Activated naive CD4-positive, alpha-beta T cell treated with anti-CD3 and anti-CD28 coated beads, Interleukin-2, amount 10 ng/mL, durations not matched to agents 7 days and 5 days (primary cell): ENCODE measurements at regions not wholly inside any gene's neighbourhood (a gene's known extent, or its start where the extent isn't known, plus 50 kb on each side); places are given as distances from the start of the nearest gene placed in this dataset.
"Not testable (repeated sequence)": the region's sequence is repeated elsewhere in the genome, so short reads cannot be mapped to it uniquely, and the experiment has no call there.

Experiments used
- CTCF ChIA-PET: fragments of 350-600 bp; sonication (Branson Sonifier 250); formaldehyde crosslinking; loops from one replicate; lab custom pipeline; 2021; ENCODE audit warnings: antibody characterized with exemption; lab: Charles Lee
- DNase-seq: peaks from one replicate; pipeline ENCODE4 v3.0.0-alpha.2; 2020
- H3K27ac Mint-ChIP-seq: one replicate; pipeline ENCODE4 v1.8.0; 2021; ENCODE audit warnings: mild to moderate bottlenecking, moderate library complexity, mixed read lengths
- H3K27me3 Mint-ChIP-seq: one replicate; pipeline ENCODE4 v1.8.0; 2021; ENCODE audit warnings: mild to moderate bottlenecking, mixed read lengths
- H3K36me3 Mint-ChIP-seq: one replicate; pipeline ENCODE4 v1.8.0; 2021; ENCODE audit warnings: mixed read lengths
- H3K4me1 Mint-ChIP-seq: one replicate; pipeline ENCODE4 v1.8.0; 2021; ENCODE audit warnings: mixed read lengths
- H3K4me3 Mint-ChIP-seq: one replicate; pipeline ENCODE4 v1.8.0; 2021; ENCODE audit warnings: mild to moderate bottlenecking, moderate library complexity, mixed read lengths
- H3K9me3 Mint-ChIP-seq: one replicate; pipeline ENCODE4 v1.8.0; 2021; ENCODE audit warnings: mixed read lengths

GRCh38 chr13:53445686-53446085 lies 417.1 kb downstream of the OLFM4 start:
- Mint-ChIP-seq H3K36me3 (peaks cover 1% of the 10 kb centered on the region), H3K27me3 (no peaks in the 10 kb centered on the region)
- CTCF ChIA-PET, result no interaction called here

GRCh38 chr13:53447456-53447855 lies 418.8 kb downstream of the OLFM4 start:
- H3K4me3 Mint-ChIP-seq, result no peak overlapping the region
- DNase-seq, result no peak
- peaks cover 1% of the 10 kb centered on the region for H3K36me3 Mint-ChIP-seq
- no peaks in the 10 kb centered on the region for H3K4me1 Mint-ChIP-seq
- H3K9me3 Mint-ChIP-seq, result peaks cover 27% of the 10 kb centered on the region
- CTCF ChIA-PET, result no interaction called here
- no peaks in the 10 kb centered on the region for H3K27me3 Mint-ChIP-seq
- no peak overlapping the region for H3K27ac Mint-ChIP-seq

More at GRCh38 chr13:53445686-53446085, 417.1 kb downstream of the OLFM4 start:
- no peaks in the 10 kb centered on the region for H3K4me1 Mint-ChIP-seq
- H3K9me3 Mint-ChIP-seq, result peaks cover 22% of the 10 kb centered on the region
- no peak overlapping the region for H3K27ac Mint-ChIP-seq
- DNase-seq, result no peak
- H3K4me3 Mint-ChIP-seq, result no peak overlapping the region

DNA sequence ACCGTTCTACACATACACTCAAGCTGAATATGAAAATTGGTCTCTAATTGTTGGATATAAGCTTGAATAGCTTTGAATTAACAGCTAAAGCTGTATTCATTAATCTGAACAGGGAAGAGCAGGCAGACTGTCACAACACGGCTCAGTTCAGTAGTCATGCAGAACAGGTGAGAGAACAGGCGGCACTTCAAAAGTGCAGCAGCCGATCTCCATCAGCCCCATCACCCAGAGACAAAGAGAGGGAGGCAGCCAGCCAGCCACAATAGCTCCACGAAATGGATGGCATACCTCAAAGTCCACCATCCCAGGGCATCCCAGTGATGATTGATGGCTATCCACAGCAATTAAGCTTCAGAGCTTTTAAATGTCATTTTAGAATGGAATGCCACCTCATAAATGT lies 419.2 kb downstream of the OLFM4 start:
- Mint-ChIP-seq H3K27ac (no peak overlapping the region), H3K9me3 (peaks cover 27% of the 10 kb centered on the region), H3K4me3 (no peak overlapping the region), H3K27me3 (no peaks in the 10 kb centered on the region), H3K4me1 (no peaks in the 10 kb centered on the region), H3K36me3 (peaks cover 1% of the 10 kb centered on the region)
- CTCF ChIA-PET, result no interaction called here
- DNase-seq, result no peak

DNA sequence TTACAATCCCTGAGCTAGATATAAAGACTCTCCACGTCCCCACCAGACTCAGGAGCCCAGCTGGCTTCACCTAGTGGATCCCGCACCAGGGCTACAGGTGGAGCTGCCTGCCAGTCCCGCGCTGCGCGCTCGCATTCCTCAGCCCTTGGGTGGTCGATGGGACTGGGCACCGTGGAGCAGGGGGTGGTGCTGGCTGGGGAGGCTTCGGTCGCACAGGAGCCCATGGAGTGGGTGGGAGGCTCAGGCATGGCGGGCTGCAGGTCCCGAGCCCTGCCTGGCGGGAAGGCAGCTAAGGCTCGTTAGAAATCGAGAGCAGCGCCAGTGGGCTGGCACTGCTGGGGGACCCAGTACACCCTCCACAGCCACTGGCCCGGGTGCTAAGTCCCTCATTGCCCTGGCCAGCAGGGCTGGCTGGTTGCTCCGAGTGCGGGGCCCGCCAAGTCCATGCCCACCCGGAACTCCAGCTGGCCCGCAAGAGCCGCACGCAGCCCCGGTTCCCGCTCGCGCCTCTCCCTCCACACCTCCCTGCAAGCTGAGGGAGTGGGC lies 423.7 kb downstream of the OLFM4 start:
- CTCF ChIA-PET, H3K27me3 Mint-ChIP-seq, DNase-seq, H3K4me1 Mint-ChIP-seq, H3K4me3 Mint-ChIP-seq, H3K27ac Mint-ChIP-seq, H3K36me3 Mint-ChIP-seq: not testable (repeated sequence)
- H3K9me3 Mint-ChIP-seq, result peaks cover 29% of the 10 kb centered on the region

- peaks cover 11% of the 10 kb centered on the region for H3K9me3 Mint-ChIP-seq
- H3K27me3 Mint-ChIP-seq, result no peaks in the 10 kb centered on the region
- no peaks in the 10 kb centered on the region for H3K36me3 Mint-ChIP-seq
- DNase-seq, result no peak
- no peak overlapping the region for H3K27ac Mint-ChIP-seq
- H3K4me3 Mint-ChIP-seq, result no peak overlapping the region
- no peaks in the 10 kb centered on the region for H3K4me1 Mint-ChIP-seq
- CTCF ChIA-PET, result no interaction called here
Observed at GRCh38 chr13:53460796-53461195, 432.2 kb downstream of the OLFM4 start.

- H3K27me3 Mint-ChIP-seq, result no peaks in the 10 kb centered on the region
- H3K27ac Mint-ChIP-seq, result no peak overlapping the region
- no peaks in the 10 kb centered on the region for H3K4me1 Mint-ChIP-seq
- CTCF ChIA-PET, result no interaction called here
- no peak for DNase-seq
- peaks cover 4% of the 10 kb centered on the region for H3K9me3 Mint-ChIP-seq
- no peak overlapping the region for H3K4me3 Mint-ChIP-seq
- no peaks in the 10 kb centered on the region for H3K36me3 Mint-ChIP-seq
Observed at GRCh38 chr13:53463106-53463505, 434.5 kb downstream of the OLFM4 start.

- Mint-ChIP-seq H3K4me3 (no peak overlapping the region), H3K4me1 (no peaks in the 10 kb centered on the region), H3K27me3 (no peaks in the 10 kb centered on the region), H3K27ac (no peak overlapping the region), H3K36me3 (no peaks in the 10 kb centered on the region), H3K9me3 (peaks cover 2% of the 10 kb centered on the region)
- no peak for DNase-seq
- CTCF ChIA-PET, result no interaction called here
Observed at GRCh38 chr13:53466576-53466975, 438.0 kb downstream of the OLFM4 start.

DNA sequence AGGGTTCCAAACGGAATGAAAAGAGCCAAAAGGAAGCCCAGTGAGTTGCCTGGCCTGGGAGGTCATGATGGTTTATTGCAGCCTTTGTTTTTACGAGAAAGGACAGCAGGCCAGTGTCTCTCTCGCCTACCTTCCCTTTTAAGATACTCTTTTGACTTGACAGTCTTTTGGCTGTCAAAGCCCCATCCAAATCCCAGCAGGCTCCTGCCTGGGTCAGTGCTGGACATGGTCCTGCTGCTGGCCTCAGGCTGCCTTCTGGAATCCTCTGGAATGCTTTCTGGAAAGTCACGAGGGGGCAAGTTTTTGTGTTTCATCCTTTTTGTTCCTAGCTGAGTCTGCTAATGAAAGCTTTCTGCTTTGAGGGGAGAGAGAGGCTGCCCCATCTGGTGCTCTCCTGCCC lies 444.8 kb downstream of the OLFM4 start:
- Mint-ChIP-seq H3K9me3 (peaks cover 2% of the 10 kb centered on the region), H3K27ac (no peak overlapping the region), H3K36me3 (no peaks in the 10 kb centered on the region), H3K4me1 (no peaks in the 10 kb centered on the region), H3K4me3 (no peak overlapping the region), H3K27me3 (no peaks in the 10 kb centered on the region)
- no peak for DNase-seq
- CTCF ChIA-PET, result no interaction called here

DNA sequence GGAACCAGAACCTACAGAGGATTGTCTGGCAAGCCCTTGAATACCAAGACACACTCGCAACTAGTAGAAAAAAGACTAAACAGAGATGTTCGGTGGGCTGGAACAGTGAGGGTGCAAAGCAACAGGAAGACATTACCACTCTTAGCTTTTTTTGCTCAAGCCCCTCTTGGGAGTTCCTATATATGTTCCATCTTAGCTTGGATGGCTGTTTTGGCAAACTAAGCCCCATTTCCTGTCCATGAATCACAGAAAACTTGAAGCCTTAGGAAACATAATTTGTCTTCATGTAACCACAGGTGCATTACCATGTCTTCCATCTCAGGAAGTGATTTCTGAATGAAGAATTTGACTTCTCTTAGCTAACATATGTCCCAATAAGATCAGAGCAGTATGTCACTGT lies 446.3 kb downstream of the OLFM4 start:
- Mint-ChIP-seq H3K27ac (no peak overlapping the region), H3K36me3 (no peaks in the 10 kb centered on the region), H3K4me1 (no peaks in the 10 kb centered on the region), H3K9me3 (peaks cover 2% of the 10 kb centered on the region), H3K4me3 (no peak overlapping the region), H3K27me3 (no peaks in the 10 kb centered on the region)
- CTCF ChIA-PET, result no interaction called here
- no peak for DNase-seq

DNA sequence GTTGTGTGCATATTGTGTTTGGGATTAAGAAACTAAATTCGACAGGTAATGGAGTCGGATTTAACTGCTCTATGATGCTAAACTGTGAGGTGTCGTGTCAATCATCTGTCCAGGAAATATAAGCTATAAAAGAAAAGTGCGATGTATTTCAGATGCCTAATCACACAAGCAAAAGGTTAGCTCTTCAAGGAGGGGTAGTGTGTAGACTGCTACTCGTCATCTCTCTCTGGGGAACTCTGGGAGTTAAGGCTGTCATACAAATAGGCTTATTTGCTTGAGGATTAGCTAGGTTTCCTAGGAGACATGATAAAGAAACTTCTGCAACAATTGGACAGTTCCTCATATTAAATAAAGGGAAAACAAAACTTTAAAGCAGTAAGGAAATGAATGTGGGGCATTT lies 462.1 kb downstream of the OLFM4 start:
- Mint-ChIP-seq H3K4me1 (no peaks in the 10 kb centered on the region), H3K27me3 (no peaks in the 10 kb centered on the region), H3K9me3 (no peaks in the 10 kb centered on the region), H3K27ac (no peak overlapping the region), H3K4me3 (no peak overlapping the region), H3K36me3 (no peaks in the 10 kb centered on the region)
- CTCF ChIA-PET, result no interaction called here
- no peak for DNase-seq

DNA sequence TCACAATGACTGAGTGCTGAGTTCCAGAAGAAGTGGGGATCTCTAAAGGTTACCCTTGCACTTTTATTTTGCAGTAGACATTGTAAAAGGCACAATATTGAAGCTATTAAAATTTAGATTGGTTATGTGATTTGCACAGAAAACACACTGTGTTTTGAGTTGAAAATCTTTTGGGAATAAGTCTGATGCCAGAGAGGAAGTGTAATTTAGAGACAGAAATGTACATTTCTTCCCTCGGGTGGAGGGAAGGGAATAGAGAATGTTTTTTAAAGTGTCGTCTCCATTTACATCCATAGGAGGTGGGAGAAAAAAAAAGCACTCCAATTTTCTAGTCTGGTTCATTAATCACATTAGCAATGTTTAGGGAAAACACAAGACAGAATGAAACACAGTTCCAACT lies 465.8 kb downstream of the OLFM4 start:
- Mint-ChIP-seq H3K9me3 (no peaks in the 10 kb centered on the region), H3K4me3 (no peak overlapping the region), H3K27me3 (no peaks in the 10 kb centered on the region), H3K4me1 (no peaks in the 10 kb centered on the region), H3K27ac (no peak overlapping the region), H3K36me3 (no peaks in the 10 kb centered on the region)
- no peak for DNase-seq
- CTCF ChIA-PET, result no interaction called here

GRCh38 chr13:53499576-53500133 lies 471.0 kb downstream of the OLFM4 start:
- Mint-ChIP-seq H3K9me3 (no peaks in the 10 kb centered on the region), H3K27me3 (no peaks in the 10 kb centered on the region), H3K4me3 (no peak overlapping the region), H3K27ac (no peak overlapping the region), H3K36me3 (no peaks in the 10 kb centered on the region), H3K4me1 (no peaks in the 10 kb centered on the region)
- DNase-seq, result no peak
- CTCF ChIA-PET, result no interaction called here

DNA sequence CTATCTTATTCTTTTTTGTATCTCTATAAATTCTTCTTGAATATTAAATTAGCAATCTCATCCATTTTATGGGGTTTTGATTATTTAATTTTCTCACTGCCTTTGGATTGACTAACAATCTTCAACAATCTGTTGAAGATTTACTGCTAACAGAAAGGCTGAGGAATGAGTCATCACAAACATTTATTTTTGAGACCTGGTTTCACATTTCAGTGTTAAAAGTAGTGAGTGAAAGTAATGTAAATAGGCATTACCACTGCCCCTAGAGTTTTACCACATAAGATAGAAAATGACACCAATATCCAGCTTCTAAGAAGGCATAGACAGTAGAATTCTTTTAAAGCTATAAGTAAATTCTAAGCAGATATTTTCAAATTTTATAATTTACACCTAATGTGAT lies 472.8 kb downstream of the OLFM4 start:
- Mint-ChIP-seq H3K4me1 (no peaks in the 10 kb centered on the region), H3K4me3 (no peak overlapping the region), H3K36me3 (no peaks in the 10 kb centered on the region), H3K27ac (no peak overlapping the region), H3K27me3 (no peaks in the 10 kb centered on the region), H3K9me3 (no peaks in the 10 kb centered on the region)
- CTCF ChIA-PET, result no interaction called here
- no peak for DNase-seq

- no peaks in the 10 kb centered on the region for H3K27me3 Mint-ChIP-seq
- no peak overlapping the region for H3K27ac Mint-ChIP-seq
- no peak overlapping the region for H3K4me3 Mint-ChIP-seq
- no peaks in the 10 kb centered on the region for H3K36me3 Mint-ChIP-seq
- DNase-seq, result no peak
- H3K9me3 Mint-ChIP-seq, result peaks cover 6% of the 10 kb centered on the region
- no peaks in the 10 kb centered on the region for H3K4me1 Mint-ChIP-seq
- CTCF ChIA-PET, result no interaction called here
Observed at GRCh38 chr13:53507741-53508140, 479.1 kb downstream of the OLFM4 start.

DNA sequence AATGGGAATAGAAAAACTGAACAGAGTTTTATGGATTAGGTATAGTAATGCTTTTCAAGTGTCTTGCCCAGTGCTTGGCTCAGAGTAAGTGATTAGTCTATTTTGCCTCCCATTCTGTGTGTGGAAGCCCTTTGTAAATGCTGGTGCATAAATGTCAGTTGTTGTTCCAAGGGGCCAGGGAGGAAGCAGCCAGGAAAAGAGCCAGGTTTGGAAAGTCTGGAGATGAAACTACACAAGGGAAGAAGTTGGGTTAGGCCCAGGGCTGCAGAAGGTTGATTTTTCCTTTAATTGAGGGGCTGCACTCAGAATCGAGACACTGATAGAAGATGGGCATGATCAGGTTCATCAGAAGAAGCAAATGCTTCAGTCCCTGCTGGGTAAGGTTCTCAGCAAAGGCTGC lies 484.0 kb downstream of the OLFM4 start:
- no peak for DNase-seq
- no peaks in the 10 kb centered on the region for H3K27me3 Mint-ChIP-seq
- H3K4me3 Mint-ChIP-seq, result no peak overlapping the region
- CTCF ChIA-PET, result no interaction called here
- peaks cover 6% of the 10 kb centered on the region for H3K9me3 Mint-ChIP-seq
- no peak overlapping the region for H3K27ac Mint-ChIP-seq
- H3K36me3 Mint-ChIP-seq, result no peaks in the 10 kb centered on the region
- H3K4me1 Mint-ChIP-seq, result no peaks in the 10 kb centered on the region

DNA sequence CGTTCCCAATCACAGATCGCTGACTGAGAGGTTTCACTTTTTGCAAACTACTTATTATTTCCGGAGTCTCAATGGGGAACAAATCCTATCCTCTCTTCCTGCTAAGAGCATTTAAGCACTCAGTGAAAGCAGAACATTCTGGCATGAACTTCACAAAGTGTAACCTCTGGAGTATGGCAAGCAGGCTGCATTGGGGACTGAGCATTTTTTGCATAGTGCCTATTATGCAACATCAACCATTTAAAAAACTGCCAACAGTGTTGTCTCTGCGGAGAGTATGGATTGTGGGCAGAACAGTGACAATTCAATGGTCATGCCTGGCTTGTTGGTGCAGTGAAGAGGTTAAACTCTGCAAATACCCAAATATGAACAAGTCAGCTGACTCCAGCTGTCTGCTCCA lies 484.6 kb downstream of the OLFM4 start:
- H3K9me3 Mint-ChIP-seq, result peaks cover 6% of the 10 kb centered on the region
- H3K27ac Mint-ChIP-seq, result no peak overlapping the region
- H3K4me1 Mint-ChIP-seq, result no peaks in the 10 kb centered on the region
- CTCF ChIA-PET, result no interaction called here
- H3K36me3 Mint-ChIP-seq, result no peaks in the 10 kb centered on the region
- H3K27me3 Mint-ChIP-seq, result no peaks in the 10 kb centered on the region
- no peak overlapping the region for H3K4me3 Mint-ChIP-seq
- DNase-seq, result no peak
